Keratinocyte (primary cell): ENCODE measurements at regions not wholly inside any gene's neighbourhood (a gene's known extent, or its start where the extent isn't known, plus 50 kb on each side); places are given as distances from the start of the nearest gene placed in this dataset.

Experiments
- DNase-seq: peaks from one replicate; pipeline ENCODE4 v3.0.0-alpha.2; 2011; ENCODE audit warnings: low read depth, missing footprints, low spot score
- FAIRE-seq: peaks from 2 replicates; lab custom pipeline; 2011; peaks lifted over from hg19 to GRCh38; lab: Jason Lieb, UNC
- H2AFZ ChIP-seq: 2 replicates; pipeline ENCODE4 v1.6.0; 2012; ENCODE audit warnings: low read length, control low read depth, inconsistent platforms; ENCODE audit not compliant: control insufficient read depth
- H3K27ac ChIP-seq: 2 replicates; pipeline ENCODE4 v1.5.1; 2011; ENCODE audit warnings: low read length; ENCODE audit not compliant: control insufficient read depth, insufficient read depth
- H3K27me3 ChIP-seq: 3 replicates; pipeline ENCODE4 v1.6.0; 2011; ENCODE audit warnings: low read length; ENCODE audit not compliant: control insufficient read depth, insufficient read depth; ENCODE audit errors: extremely low read depth
- H3K36me3 ChIP-seq, 2 experiments: 2 replicates in 1 of 2; 3 replicates in 1 of 2; pipeline ENCODE4 v1.5.1; 2011; ENCODE audit warnings: low read length in 2 of 2, mild to moderate bottlenecking in 1 of 2; ENCODE audit not compliant: control insufficient read depth in 2 of 2, insufficient read depth in 2 of 2; ENCODE audit errors: extremely low read depth in 1 of 2
- H3K4me1 ChIP-seq: 3 replicates; pipeline ENCODE4 v1.5.1; 2011; ENCODE audit warnings: low read length; ENCODE audit not compliant: control insufficient read depth, insufficient read depth; ENCODE audit errors: extremely low read depth
- H3K4me2 ChIP-seq: 3 replicates; pipeline ENCODE4 v1.6.0; 2011; ENCODE audit warnings: low read depth, low read length; ENCODE audit not compliant: control insufficient read depth, insufficient read depth; ENCODE audit errors: extremely low read depth
- H3K4me3 ChIP-seq, 3 experiments: fragments of 200-600 bp in 1 of 3; sonication (generic) in 1 of 3; 2 replicates in 2 of 3; 3 replicates in 1 of 3; pipeline ENCODE4 v1.5.1; 2011 to 2016; ENCODE audit warnings: low read length in 3 of 3, mild to moderate bottlenecking in 3 of 3, control low read depth in 2 of 3, inconsistent platforms in 1 of 3, low read depth in 1 of 3, mixed read lengths in 1 of 3, mixed run types in 1 of 3, moderate library complexity in 1 of 3; ENCODE audit not compliant: control insufficient read depth in 2 of 3, insufficient read depth in 2 of 3; ENCODE audit errors: extremely low read depth in 1 of 3
- H3K79me2 ChIP-seq: 2 replicates; pipeline ENCODE4 v1.6.0; 2012; ENCODE audit warnings: low read length; ENCODE audit not compliant: control insufficient read depth, insufficient read depth
- H3K9ac ChIP-seq: 3 replicates; pipeline ENCODE4 v1.6.0; 2011; ENCODE audit warnings: low read length; ENCODE audit not compliant: control insufficient read depth, insufficient read depth; ENCODE audit errors: extremely low read depth
- H3K9me1 ChIP-seq: 3 replicates; pipeline ENCODE4 v1.6.0; 2011; ENCODE audit warnings: low read length; ENCODE audit not compliant: control insufficient read depth, insufficient read depth; ENCODE audit errors: extremely low read depth
- H3K9me3 ChIP-seq: 2 replicates; pipeline ENCODE4 v1.5.1; 2012; ENCODE audit warnings: low read depth, low read length; ENCODE audit not compliant: control insufficient read depth
- H4K20me1 ChIP-seq: 3 replicates; pipeline ENCODE4 v1.6.0; 2011; ENCODE audit warnings: low read length; ENCODE audit not compliant: control insufficient read depth, insufficient read depth; ENCODE audit errors: extremely low read depth
- EZH2 ChIP-seq: IDR thresholded peaks from one replicate; pipeline ENCODE4 v1.6.1; 2012; ENCODE audit warnings: inconsistent platforms, mild to moderate bottlenecking, low read length, moderate library complexity
- dilution Hi-C: fragments of 300-500 bp; cut with MboI; formaldehyde crosslinking; loops from one replicate; pipeline ENCODE4 v1.7.0; 2020; ENCODE audit warnings: low sequenced_read_pairs; ENCODE audit not compliant: extremely low pct_ligation_motif_present
- TF ChIP-seq, protein P1 (sequence below), 3 experiments: IDR thresholded peaks in 1 of 3; conservative IDR thresholded peaks in 1 of 3; optimal IDR thresholded peaks in 1 of 3; 2 replicates in 2 of 3; 3 replicates in 1 of 3; pipeline versions ENCODE3 to v1.5.1; 2011; ENCODE audit warnings: low read length in 3 of 3, mild to moderate bottlenecking in 3 of 3, moderate library complexity in 2 of 3, control low read depth in 1 of 3, inconsistent platforms in 1 of 3; ENCODE audit not compliant: insufficient read depth in 2 of 3; ENCODE audit errors: extremely low read depth in 1 of 3

DNA sequence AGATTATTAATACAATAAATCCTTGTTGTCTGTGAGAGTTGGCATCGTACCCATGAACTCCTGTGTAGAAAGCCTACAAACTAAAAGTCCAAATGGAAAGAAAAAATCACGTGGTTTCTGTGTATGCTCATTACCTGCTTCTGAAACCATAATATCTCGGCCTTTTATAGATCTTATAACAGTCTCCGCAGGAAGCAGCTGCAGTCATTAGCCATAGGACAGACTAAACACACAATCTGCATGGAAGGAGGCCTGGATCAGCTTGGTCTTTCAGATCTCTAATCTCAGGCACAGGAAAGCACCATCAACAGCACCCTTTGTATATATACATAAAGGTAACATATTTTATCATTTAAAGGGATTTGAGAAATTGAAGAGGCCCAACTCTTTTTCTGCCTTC is 508.9 kb upstream of the TCF4 start:
- Histone ChIP-seq H2AFZ (no peak overlapping the region), H3K9ac (no peak overlapping the region), H3K79me2 (no peaks in the 10 kb centered on the region), H4K20me1 (no peaks in the 10 kb centered on the region), H3K9me3 (no peaks in the 10 kb centered on the region), H3K9me1 (no peaks in the 10 kb centered on the region), H3K27ac (no peak overlapping the region), H3K27me3 (no peaks in the 10 kb centered on the region), H3K4me1 (no peaks in the 10 kb centered on the region), H3K4me3 (no peak overlapping the region), H3K36me3 (no peaks in the 10 kb centered on the region), H3K4me2 (no peak overlapping the region)
- TF ChIP-seq, protein P1, sequence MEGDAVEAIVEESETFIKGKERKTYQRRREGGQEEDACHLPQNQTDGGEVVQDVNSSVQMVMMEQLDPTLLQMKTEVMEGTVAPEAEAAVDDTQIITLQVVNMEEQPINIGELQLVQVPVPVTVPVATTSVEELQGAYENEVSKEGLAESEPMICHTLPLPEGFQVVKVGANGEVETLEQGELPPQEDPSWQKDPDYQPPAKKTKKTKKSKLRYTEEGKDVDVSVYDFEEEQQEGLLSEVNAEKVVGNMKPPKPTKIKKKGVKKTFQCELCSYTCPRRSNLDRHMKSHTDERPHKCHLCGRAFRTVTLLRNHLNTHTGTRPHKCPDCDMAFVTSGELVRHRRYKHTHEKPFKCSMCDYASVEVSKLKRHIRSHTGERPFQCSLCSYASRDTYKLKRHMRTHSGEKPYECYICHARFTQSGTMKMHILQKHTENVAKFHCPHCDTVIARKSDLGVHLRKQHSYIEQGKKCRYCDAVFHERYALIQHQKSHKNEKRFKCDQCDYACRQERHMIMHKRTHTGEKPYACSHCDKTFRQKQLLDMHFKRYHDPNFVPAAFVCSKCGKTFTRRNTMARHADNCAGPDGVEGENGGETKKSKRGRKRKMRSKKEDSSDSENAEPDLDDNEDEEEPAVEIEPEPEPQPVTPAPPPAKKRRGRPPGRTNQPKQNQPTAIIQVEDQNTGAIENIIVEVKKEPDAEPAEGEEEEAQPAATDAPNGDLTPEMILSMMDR (optimal IDR thresholded peaks at IDR 0.05 in 1 of 3, IDR thresholded peaks at IDR 0.05 in 1 of 3, conservative IDR thresholded peaks at IDR 0.05 in 1 of 3; ENCODE audit: extremely low read depth in 1 of 3, insufficient read depth in 2 of 3, low read length in 3 of 3) = no peak
- no peak for FAIRE-seq
- no peak for DNase-seq
- dilution Hi-C loops = no loop called here

DNA sequence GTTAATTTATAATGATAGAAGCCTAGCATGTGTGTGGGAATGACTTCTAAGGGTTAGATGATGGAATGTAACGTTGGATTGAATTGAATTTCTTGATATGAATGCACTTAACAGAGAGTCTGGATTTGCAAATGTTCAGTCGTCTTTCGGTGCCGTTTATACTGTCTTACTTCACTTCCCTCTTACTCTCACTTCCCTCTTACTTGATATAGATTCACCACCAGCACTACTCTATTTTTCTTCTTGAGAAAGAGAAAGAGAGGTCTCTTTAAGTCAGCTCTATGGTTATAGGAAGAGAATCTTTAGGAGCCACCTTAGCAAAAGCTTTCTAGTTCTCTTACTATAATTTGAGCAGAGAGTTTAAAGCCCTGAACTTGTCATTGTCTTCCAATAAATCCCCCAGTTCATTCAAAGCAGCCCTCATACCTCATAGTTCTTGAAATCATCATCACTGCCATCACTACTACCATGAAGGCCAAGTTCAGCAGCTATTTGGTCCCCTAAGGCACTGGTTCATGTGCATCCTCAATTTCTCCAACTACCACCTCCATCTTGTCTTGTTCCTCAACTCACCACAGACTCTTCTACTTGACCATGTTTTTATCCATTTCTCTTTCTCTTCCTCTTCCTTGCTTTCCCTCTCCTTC is 501.7 kb upstream of the TCF4 start:
- Histone ChIP-seq H3K9me3 (no peaks in the 10 kb centered on the region), H2AFZ (no peak overlapping the region), H3K27me3 (no peaks in the 10 kb centered on the region), H4K20me1 (no peaks in the 10 kb centered on the region), H3K9me1 (no peaks in the 10 kb centered on the region), H3K36me3 (no peaks in the 10 kb centered on the region), H3K79me2 (no peaks in the 10 kb centered on the region), H3K27ac (no peak overlapping the region), H3K9ac (no peak overlapping the region), H3K4me3 (no peak overlapping the region), H3K4me1 (no peaks in the 10 kb centered on the region), H3K4me2 (no peak overlapping the region)
- dilution Hi-C loops = no loop called here
- DNase-seq (no peak), FAIRE-seq (no peak)
- TF ChIP-seq, protein P1 (optimal IDR thresholded peaks at IDR 0.05 in 1 of 3, IDR thresholded peaks at IDR 0.05 in 1 of 3, conservative IDR thresholded peaks at IDR 0.05 in 1 of 3; ENCODE audit: extremely low read depth in 1 of 3, insufficient read depth in 2 of 3, low read length in 3 of 3) = no peak
- no peak for TF ChIP-seq EZH2
